ENCODE measurements at regions not wholly inside any gene's neighbourhood (a gene's known extent, or its start where the extent isn't known, plus 50 kb on each side); places are given as distances from the start of the nearest gene placed in this dataset.

GRCh38 chr6:79808921-79809320, 138.4 kb downstream of the ELOVL4 start:
- TF ChIP-seq SPEN (CRISPR knock-in tag; IDR thresholded peaks at IDR 0.05; ENCODE audit: low read depth) (no peak), YY1 (IDR thresholded peaks at IDR 0.05; ENCODE audit: insufficient read depth, insufficient replicate concordance, low read depth, low read length) (no peak), SALL2 (CRISPR knock-in tag; IDR thresholded peaks at IDR 0.05) (no peak), FOXM1 (CRISPR knock-in tag; IDR thresholded peaks at IDR 0.05) (no peak), BHLHE40 (IDR thresholded peaks at IDR 0.05; ENCODE audit: low read length) (no peak), ZNF432 (CRISPR knock-in tag; IDR thresholded peaks at IDR 0.05; ENCODE audit: borderline replicate concordance) (no peak), U2AF1 (optimal IDR thresholded peaks at IDR 0.05; ENCODE audit: low read depth, low read length) (no peak)
- TF ChIP-seq, protein P1, sequence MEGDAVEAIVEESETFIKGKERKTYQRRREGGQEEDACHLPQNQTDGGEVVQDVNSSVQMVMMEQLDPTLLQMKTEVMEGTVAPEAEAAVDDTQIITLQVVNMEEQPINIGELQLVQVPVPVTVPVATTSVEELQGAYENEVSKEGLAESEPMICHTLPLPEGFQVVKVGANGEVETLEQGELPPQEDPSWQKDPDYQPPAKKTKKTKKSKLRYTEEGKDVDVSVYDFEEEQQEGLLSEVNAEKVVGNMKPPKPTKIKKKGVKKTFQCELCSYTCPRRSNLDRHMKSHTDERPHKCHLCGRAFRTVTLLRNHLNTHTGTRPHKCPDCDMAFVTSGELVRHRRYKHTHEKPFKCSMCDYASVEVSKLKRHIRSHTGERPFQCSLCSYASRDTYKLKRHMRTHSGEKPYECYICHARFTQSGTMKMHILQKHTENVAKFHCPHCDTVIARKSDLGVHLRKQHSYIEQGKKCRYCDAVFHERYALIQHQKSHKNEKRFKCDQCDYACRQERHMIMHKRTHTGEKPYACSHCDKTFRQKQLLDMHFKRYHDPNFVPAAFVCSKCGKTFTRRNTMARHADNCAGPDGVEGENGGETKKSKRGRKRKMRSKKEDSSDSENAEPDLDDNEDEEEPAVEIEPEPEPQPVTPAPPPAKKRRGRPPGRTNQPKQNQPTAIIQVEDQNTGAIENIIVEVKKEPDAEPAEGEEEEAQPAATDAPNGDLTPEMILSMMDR (CRISPR knock-in tag; IDR thresholded peaks at IDR 0.05) = no peak
- TF ChIP-seq, protein P2, sequence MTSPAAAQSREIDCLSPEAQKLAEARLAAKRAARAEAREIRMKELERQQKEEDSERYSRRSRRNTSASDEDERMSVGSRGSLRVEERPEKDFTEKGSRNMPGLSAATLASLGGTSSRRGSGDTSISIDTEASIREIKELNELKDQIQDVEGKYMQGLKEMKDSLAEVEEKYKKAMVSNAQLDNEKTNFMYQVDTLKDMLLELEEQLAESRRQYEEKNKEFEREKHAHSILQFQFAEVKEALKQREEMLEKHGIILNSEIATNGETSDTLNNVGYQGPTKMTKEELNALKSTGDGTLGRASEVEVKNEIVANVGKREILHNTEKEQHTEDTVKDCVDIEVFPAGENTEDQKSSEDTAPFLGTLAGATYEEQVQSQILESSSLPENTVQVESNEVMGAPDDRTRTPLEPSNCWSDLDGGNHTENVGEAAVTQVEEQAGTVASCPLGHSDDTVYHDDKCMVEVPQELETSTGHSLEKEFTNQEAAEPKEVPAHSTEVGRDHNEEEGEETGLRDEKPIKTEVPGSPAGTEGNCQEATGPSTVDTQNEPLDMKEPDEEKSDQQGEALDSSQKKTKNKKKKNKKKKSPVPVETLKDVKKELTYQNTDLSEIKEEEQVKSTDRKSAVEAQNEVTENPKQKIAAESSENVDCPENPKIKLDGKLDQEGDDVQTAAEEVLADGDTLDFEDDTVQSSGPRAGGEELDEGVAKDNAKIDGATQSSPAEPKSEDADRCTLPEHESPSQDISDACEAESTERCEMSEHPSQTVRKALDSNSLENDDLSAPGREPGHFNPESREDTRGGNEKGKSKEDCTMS (CRISPR knock-in tag; conservative IDR thresholded peaks at IDR 0.05) = no peak

Measured in HepG2 (cell line).